ENCODE measurements at regions not wholly inside any gene's neighbourhood (a gene's known extent, or its start where the extent isn't known, plus 50 kb on each side); places are given as distances from the start of the nearest gene placed in this dataset.

DNA sequence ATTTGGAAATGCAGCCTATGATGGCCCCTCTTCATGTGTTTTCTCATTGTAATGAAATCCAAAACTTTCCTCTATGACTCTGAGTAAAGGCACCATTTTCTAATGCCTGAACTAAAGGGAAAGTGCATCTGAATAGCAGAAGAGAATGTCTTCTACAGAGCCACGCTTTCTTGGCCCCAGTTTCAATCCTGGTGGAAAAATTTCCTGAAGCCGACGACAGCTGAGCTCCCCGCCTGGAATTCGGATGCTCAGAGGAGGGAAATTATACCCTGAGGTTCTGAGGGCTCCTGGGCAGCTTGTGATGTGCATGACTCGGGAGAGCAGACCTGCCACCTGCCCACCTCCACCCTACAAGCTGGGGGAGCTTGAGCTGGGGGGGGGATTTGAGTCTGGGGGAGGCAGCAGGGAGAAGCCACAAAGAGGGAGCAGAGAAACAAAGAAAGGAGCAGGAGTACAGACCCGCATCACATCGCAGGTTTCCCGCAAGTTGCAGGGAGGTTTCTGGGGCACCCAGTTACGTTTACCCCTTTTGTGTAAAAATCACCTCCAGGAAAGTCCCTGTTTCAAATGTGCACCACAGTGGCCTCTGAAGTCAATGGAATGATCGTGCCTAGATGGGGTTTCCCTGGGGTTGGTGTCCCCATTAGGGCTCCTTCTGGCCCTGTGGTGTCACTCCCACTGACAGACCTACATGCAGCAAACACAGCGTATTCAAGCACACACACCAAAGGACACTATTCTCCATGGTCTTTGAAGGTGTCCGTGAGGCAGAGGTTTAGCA is 145.6 kb upstream of the RBPJ start:
- intact Hi-C loops (cut with micrococcal nuclease; ENCODE audit: unreplicated experiment) = no loop called here
- in situ Hi-C loops (cut with HindIII; ENCODE audit: low pct_unique_long_range_greater_than_20kb, low sequenced_read_pairs) = no loop called here
- POLR2A ChIA-PET = no interaction called here
- H3K27me3 ChIP-seq (ENCODE audit: control insufficient read depth, insufficient read depth, low read length) = no peaks in the 10 kb centered on the region
- H3K4me3 ChIP-seq (ENCODE audit: low read depth in 2 of 2, low read length in 2 of 2) = no peak overlapping the region
- no peak for DNase-seq (ENCODE audit: low read depth, low spot score)
- CTCF ChIA-PET = no interaction called here
- H3K27ac ChIP-seq (ENCODE audit: low read length) = no peak overlapping the region
- BruUV-seq (replicated peaks) = no TSS peak
- TF ChIP-seq, protein P1, sequence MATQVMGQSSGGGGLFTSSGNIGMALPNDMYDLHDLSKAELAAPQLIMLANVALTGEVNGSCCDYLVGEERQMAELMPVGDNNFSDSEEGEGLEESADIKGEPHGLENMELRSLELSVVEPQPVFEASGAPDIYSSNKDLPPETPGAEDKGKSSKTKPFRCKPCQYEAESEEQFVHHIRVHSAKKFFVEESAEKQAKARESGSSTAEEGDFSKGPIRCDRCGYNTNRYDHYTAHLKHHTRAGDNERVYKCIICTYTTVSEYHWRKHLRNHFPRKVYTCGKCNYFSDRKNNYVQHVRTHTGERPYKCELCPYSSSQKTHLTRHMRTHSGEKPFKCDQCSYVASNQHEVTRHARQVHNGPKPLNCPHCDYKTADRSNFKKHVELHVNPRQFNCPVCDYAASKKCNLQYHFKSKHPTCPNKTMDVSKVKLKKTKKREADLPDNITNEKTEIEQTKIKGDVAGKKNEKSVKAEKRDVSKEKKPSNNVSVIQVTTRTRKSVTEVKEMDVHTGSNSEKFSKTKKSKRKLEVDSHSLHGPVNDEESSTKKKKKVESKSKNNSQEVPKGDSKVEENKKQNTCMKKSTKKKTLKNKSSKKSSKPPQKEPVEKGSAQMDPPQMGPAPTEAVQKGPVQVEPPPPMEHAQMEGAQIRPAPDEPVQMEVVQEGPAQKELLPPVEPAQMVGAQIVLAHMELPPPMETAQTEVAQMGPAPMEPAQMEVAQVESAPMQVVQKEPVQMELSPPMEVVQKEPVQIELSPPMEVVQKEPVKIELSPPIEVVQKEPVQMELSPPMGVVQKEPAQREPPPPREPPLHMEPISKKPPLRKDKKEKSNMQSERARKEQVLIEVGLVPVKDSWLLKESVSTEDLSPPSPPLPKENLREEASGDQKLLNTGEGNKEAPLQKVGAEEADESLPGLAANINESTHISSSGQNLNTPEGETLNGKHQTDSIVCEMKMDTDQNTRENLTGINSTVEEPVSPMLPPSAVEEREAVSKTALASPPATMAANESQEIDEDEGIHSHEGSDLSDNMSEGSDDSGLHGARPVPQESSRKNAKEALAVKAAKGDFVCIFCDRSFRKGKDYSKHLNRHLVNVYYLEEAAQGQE (IDR thresholded peaks at IDR 0.05; ENCODE audit: insufficient read depth in 1 of 2, low read depth in 2 of 2, low read length in 1 of 2) = no peak
- TF ChIP-seq TCF7L2 (IDR thresholded peaks at IDR 0.05; ENCODE audit: low read depth, low read length) = no peak
- no peak for TF ChIP-seq POLR2AphosphoS5 (IDR thresholded peaks at IDR 0.05; ENCODE audit: low read depth, low read length)
- H3K9me3 ChIP-seq (ENCODE audit: control insufficient read depth, insufficient read depth, low read depth, low read length) = no peaks in the 10 kb centered on the region
- no peaks in the 10 kb centered on the region for H3K4me1 ChIP-seq (ENCODE audit: control insufficient read depth, insufficient read depth, low read length)
- no peaks in the 10 kb centered on the region for H3K36me3 ChIP-seq (ENCODE audit: control insufficient read depth, insufficient read depth, low read length)
- no peak for ATAC-seq

DNA sequence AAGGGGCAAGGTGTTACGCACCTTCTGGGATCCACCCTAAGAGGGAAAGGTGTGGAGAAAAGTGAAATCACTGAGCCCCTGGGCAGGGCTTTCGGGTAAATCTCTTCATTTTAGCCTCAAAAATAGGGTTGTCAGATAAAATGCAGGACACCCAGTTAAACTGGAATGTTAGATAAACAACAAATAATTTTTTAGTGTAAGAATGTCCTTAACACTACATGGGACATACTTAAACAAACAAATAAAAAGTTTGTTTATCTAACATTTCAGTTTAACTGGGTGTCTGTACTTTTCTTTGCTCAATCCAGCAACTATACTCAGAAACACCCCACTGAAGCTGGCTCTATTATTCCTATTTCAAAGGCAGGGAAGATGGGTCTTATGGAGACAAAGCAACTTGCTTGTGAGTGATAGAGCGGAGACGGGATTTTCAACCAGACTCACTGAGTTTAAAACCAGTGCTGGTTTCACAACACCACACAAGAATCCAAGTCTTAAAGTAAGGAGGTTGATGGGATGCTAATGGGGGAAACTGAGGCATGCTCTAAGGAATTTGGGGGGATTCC is 144.8 kb upstream of the RBPJ start:
- ATAC-seq = no peak
- H3K36me3 ChIP-seq (ENCODE audit: control insufficient read depth, insufficient read depth, low read length) = no peaks in the 10 kb centered on the region
- TF ChIP-seq, protein P1 (IDR thresholded peaks at IDR 0.05; ENCODE audit: insufficient read depth in 1 of 2, low read depth in 2 of 2, low read length in 1 of 2) = no peak
- no peak for TF ChIP-seq TCF7L2 (IDR thresholded peaks at IDR 0.05; ENCODE audit: low read depth, low read length)
- no peak for TF ChIP-seq SIN3A (IDR thresholded peaks at IDR 0.05; ENCODE audit: borderline replicate concordance, insufficient read depth, low read depth, low read length)
- TF ChIP-seq, protein P2, sequence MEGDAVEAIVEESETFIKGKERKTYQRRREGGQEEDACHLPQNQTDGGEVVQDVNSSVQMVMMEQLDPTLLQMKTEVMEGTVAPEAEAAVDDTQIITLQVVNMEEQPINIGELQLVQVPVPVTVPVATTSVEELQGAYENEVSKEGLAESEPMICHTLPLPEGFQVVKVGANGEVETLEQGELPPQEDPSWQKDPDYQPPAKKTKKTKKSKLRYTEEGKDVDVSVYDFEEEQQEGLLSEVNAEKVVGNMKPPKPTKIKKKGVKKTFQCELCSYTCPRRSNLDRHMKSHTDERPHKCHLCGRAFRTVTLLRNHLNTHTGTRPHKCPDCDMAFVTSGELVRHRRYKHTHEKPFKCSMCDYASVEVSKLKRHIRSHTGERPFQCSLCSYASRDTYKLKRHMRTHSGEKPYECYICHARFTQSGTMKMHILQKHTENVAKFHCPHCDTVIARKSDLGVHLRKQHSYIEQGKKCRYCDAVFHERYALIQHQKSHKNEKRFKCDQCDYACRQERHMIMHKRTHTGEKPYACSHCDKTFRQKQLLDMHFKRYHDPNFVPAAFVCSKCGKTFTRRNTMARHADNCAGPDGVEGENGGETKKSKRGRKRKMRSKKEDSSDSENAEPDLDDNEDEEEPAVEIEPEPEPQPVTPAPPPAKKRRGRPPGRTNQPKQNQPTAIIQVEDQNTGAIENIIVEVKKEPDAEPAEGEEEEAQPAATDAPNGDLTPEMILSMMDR (IDR thresholded peaks at IDR 0.05) = no peak
- TF ChIP-seq POLR2AphosphoS5 (IDR thresholded peaks at IDR 0.05; ENCODE audit: low read depth, low read length) = no peak
- ChIA-PET CTCF (no interaction called here), POLR2A (no interaction called here)
- H3K27me3 ChIP-seq (ENCODE audit: control insufficient read depth, insufficient read depth, low read length) = no peaks in the 10 kb centered on the region
- DNase-seq (ENCODE audit: low read depth, low spot score) = no peak
- no peak overlapping the region for H3K4me3 ChIP-seq (ENCODE audit: low read depth in 2 of 2, low read length in 2 of 2)
- intact Hi-C loops (cut with micrococcal nuclease; ENCODE audit: unreplicated experiment) = no loop called here
- in situ Hi-C loops (cut with HindIII; ENCODE audit: low pct_unique_long_range_greater_than_20kb, low sequenced_read_pairs) = no loop called here
- H3K9me3 ChIP-seq (ENCODE audit: control insufficient read depth, insufficient read depth, low read depth, low read length) = no peaks in the 10 kb centered on the region
- no TSS peak for BruUV-seq (replicated peaks)
- no peak overlapping the region for H3K27ac ChIP-seq (ENCODE audit: low read length)
- no peaks in the 10 kb centered on the region for H3K4me1 ChIP-seq (ENCODE audit: control insufficient read depth, insufficient read depth, low read length)

All from Panc1 (cell line).